ENCODE measurements at regions not wholly inside any gene's neighbourhood (a gene's known extent, or its start where the extent isn't known, plus 50 kb on each side); places are given as distances from the start of the nearest gene placed in this dataset.

GRCh38 chr3:16658004-16658924 is 53.0 kb upstream of the DAZL start:
- Mint-ChIP-seq H3K4me3 (peak overlapping the region; percentile 18), H3K27me3 (peaks cover 4% of the 10 kb centered on the region), H3K27ac (no peak overlapping the region), H3K4me1 (ENCODE audit: unreplicated experiment) (peaks cover 7% of the 10 kb centered on the region), H3K9me3 (peaks cover 15% of the 10 kb centered on the region), H3K36me3 (no peaks in the 10 kb centered on the region)
- TF ChIP-seq CTCF (conservative IDR thresholded peaks at IDR 0.05) = peak; percentile 55
- no peak for DNase-seq (ENCODE audit: extremely low spot score, unreplicated experiment)

GRCh38 chr3:16658925-16659793 is 53.9 kb upstream of the DAZL start:
- Mint-ChIP-seq H3K4me3 (no peak overlapping the region), H3K27me3 (peaks cover 8% of the 10 kb centered on the region), H3K4me1 (ENCODE audit: unreplicated experiment) (peaks cover 7% of the 10 kb centered on the region), H3K9me3 (peaks cover 15% of the 10 kb centered on the region), H3K36me3 (no peaks in the 10 kb centered on the region), H3K27ac (no peak overlapping the region)
- no peak for DNase-seq (ENCODE audit: extremely low spot score, unreplicated experiment)
- no peak for TF ChIP-seq CTCF (conservative IDR thresholded peaks at IDR 0.05)

GRCh38 chr3:16663854-16664712 is 58.9 kb upstream of the DAZL start:
- peaks cover 4% of the 10 kb centered on the region for H3K4me1 Mint-ChIP-seq (ENCODE audit: unreplicated experiment)
- DNase-seq (ENCODE audit: extremely low spot score, unreplicated experiment) = no peak
- no peak for TF ChIP-seq CTCF (conservative IDR thresholded peaks at IDR 0.05)
- H3K4me3 Mint-ChIP-seq = no peak overlapping the region
- H3K9me3 Mint-ChIP-seq = peaks cover 15% of the 10 kb centered on the region
- peak overlapping the region; percentile 14 for H3K27ac Mint-ChIP-seq
- peaks cover 8% of the 10 kb centered on the region for H3K27me3 Mint-ChIP-seq
- no peaks in the 10 kb centered on the region for H3K36me3 Mint-ChIP-seq

GRCh38 chr3:16665282-16665741 is 60.1 kb upstream of the DAZL start:
- Mint-ChIP-seq H3K4me3 (no peak overlapping the region), H3K9me3 (peaks cover 9% of the 10 kb centered on the region), H3K27me3 (peaks cover 8% of the 10 kb centered on the region), H3K36me3 (no peaks in the 10 kb centered on the region), H3K4me1 (ENCODE audit: unreplicated experiment) (peaks cover 4% of the 10 kb centered on the region), H3K27ac (no peak overlapping the region)
- no peak for TF ChIP-seq CTCF (conservative IDR thresholded peaks at IDR 0.05)
- DNase-seq (ENCODE audit: extremely low spot score, unreplicated experiment) = no peak

- H3K27ac Mint-ChIP-seq = no peak overlapping the region
- H3K36me3 Mint-ChIP-seq = no peaks in the 10 kb centered on the region
- no peak for TF ChIP-seq CTCF (conservative IDR thresholded peaks at IDR 0.05)
- DNase-seq (ENCODE audit: extremely low spot score, unreplicated experiment) = no peak
- H3K4me3 Mint-ChIP-seq = no peak overlapping the region
- H3K9me3 Mint-ChIP-seq = peaks cover under 1% of the 10 kb centered on the region
- H3K4me1 Mint-ChIP-seq (ENCODE audit: unreplicated experiment) = peaks cover 4% of the 10 kb centered on the region
- H3K27me3 Mint-ChIP-seq = peaks cover 8% of the 10 kb centered on the region
Measured at GRCh38 chr3:16666206-16666605, 61.0 kb upstream of the DAZL start.

All from type B pancreatic cell (in vitro differentiated cells).